Hippocampal formation (tissue), 2 donors: ENCODE measurements at regions not wholly inside any gene's neighbourhood (a gene's known extent, or its start where the extent isn't known, plus 50 kb on each side); places are given as distances from the start of the nearest gene placed in this dataset.
"Not testable (repeated sequence)": the region's sequence is repeated elsewhere in the genome, so short reads cannot be mapped to it uniquely, and the experiment has no call there.

Experiments used
- DNase-seq, 2 donors: peaks; one replicate each; lab custom pipeline; 2025; lab: John Stamatoyannopoulos, UW

GRCh38 chr5:60546207-60546606 is 153.8 kb downstream of the DEPDC1B start:
- no peak for DNase-seq

- no peak for DNase-seq
Observed at GRCh38 chr5:60545551-60545950, 154.4 kb downstream of the DEPDC1B start.

- DNase-seq, result no peak
Observed at GRCh38 chr5:60544142-60544541, 155.8 kb downstream of the DEPDC1B start.

GRCh38 chr5:60541980-60542379 is 158.0 kb downstream of the DEPDC1B start:
- DNase-seq, result no peak

- DNase-seq, result no peak
Observed at GRCh38 chr5:60540856-60541805, 158.8 kb downstream of the DEPDC1B start.

GRCh38 chr5:60538955-60539866 is 160.8 kb downstream of the DEPDC1B start:
- DNase-seq, result no peak

GRCh38 chr5:60538426-60538825 is 161.5 kb downstream of the DEPDC1B start:
- no peak for DNase-seq

- DNase-seq, result no peak
Observed at GRCh38 chr5:60535951-60536350, 164.0 kb downstream of the DEPDC1B start.

GRCh38 chr5:60535198-60535597 is 164.8 kb downstream of the DEPDC1B start:
- DNase-seq, result no peak

- no peak for DNase-seq
Observed at GRCh38 chr5:60533789-60534188, 166.2 kb downstream of the DEPDC1B start.

- DNase-seq, result not testable (repeated sequence)
Observed at GRCh38 chr5:60532796-60533195, 167.2 kb downstream of the DEPDC1B start.

- not testable (repeated sequence) for DNase-seq
Observed at GRCh38 chr5:60530144-60530848, 169.7 kb downstream of the DEPDC1B start.

GRCh38 chr5:60529001-60529400 is 171.0 kb downstream of the DEPDC1B start:
- no peak for DNase-seq

- DNase-seq, result no peak
Observed at GRCh38 chr5:60527072-60527471, 172.9 kb downstream of the DEPDC1B start.

GRCh38 chr5:60526336-60526875 is 173.6 kb downstream of the DEPDC1B start:
- DNase-seq, result no peak

GRCh38 chr5:60522292-60522905 is 177.6 kb downstream of the DEPDC1B start:
- DNase-seq, result no peak

GRCh38 chr5:60521376-60522291 is 178.3 kb downstream of the DEPDC1B start:
- DNase-seq, result no peak

GRCh38 chr5:60520451-60521227 is 179.3 kb downstream of the DEPDC1B start:
- no peak for DNase-seq

- no peak for DNase-seq
Observed at GRCh38 chr5:60519372-60519771, 180.6 kb downstream of the DEPDC1B start.
